Neural progenitor cell (in vitro differentiated cells): ENCODE measurements at regions not wholly inside any gene's neighbourhood (a gene's known extent, or its start where the extent isn't known, plus 50 kb on each side); places are given as distances from the start of the nearest gene placed in this dataset.

Source experiments
- DNase-seq: peaks from one replicate; pipeline ENCODE4 v3.0.0-alpha.2; 2016; ENCODE audit warnings: low spot score
- H2AFZ ChIP-seq: fragments of 200-600 bp; sonication (generic); replicated peaks from 2 replicates; pipeline ENCODE4 v1.6.1; 2016; ENCODE audit warnings: antibody characterized with exemption
- H3F3A ChIP-seq: fragments of 200-600 bp; sonication (generic); 2 replicates; pipeline ENCODE4 v1.6.1; 2016; ENCODE audit warnings: antibody characterized with exemption, low read depth
- H3K27ac ChIP-seq: fragments of 200-600 bp; sonication (generic); 2 replicates; pipeline ENCODE4 v1.5.1; 2016; ENCODE audit warnings: mild to moderate bottlenecking
- H3K27me3 ChIP-seq: fragments of 200-600 bp; sonication (generic); 2 replicates; pipeline ENCODE4 v1.6.1; 2016; ENCODE audit warnings: mild to moderate bottlenecking, moderate library complexity
- H3K36me3 ChIP-seq: fragments of 200-600 bp; sonication (generic); 2 replicates; pipeline ENCODE4 v1.5.1; 2016
- H3K4me1 ChIP-seq: fragments of 200-600 bp; sonication (generic); 2 replicates; pipeline ENCODE4 v1.6.1; 2016; ENCODE audit warnings: mixed run types
- H3K4me2 ChIP-seq: fragments of 200-600 bp; sonication (generic); 2 replicates; pipeline ENCODE4 v1.6.1; 2016
- H3K4me3 ChIP-seq: fragments of 200-600 bp; sonication (generic); 2 replicates; pipeline ENCODE4 v1.5.1; 2016
- H3K79me2 ChIP-seq: fragments of 200-600 bp; sonication (generic); 2 replicates; pipeline ENCODE4 v1.6.1; 2016; ENCODE audit warnings: low read depth
- H3K9ac ChIP-seq: fragments of 200-600 bp; sonication (generic); 2 replicates; pipeline ENCODE4 v1.6.1; 2016
- H3K9me3 ChIP-seq: fragments of 200-600 bp; sonication (generic); 2 replicates; pipeline ENCODE4 v1.5.1; 2016; ENCODE audit warnings: low read depth
- H4K20me1 ChIP-seq: fragments of 200-600 bp; sonication (generic); 2 replicates; pipeline ENCODE4 v1.6.1; 2016; ENCODE audit warnings: low read depth
- H3K27ac Mint-ChIP-seq: 3 replicates; pipeline ENCODE4 v1.8.0; 2021; ENCODE audit warnings: mixed read lengths
- H3K27me3 Mint-ChIP-seq: 2 replicates; pipeline ENCODE4 v1.8.0; 2022; ENCODE audit warnings: low read depth, mild to moderate bottlenecking, inconsistent platforms, moderate library complexity, mixed read lengths; ENCODE audit not compliant: insufficient read depth
- H3K36me3 Mint-ChIP-seq: 3 replicates; pipeline ENCODE4 v1.8.0; 2021; ENCODE audit warnings: mixed read lengths
- H3K4me1 Mint-ChIP-seq: 3 replicates; pipeline ENCODE4 v1.8.0; 2021; ENCODE audit warnings: mixed read lengths
- H3K4me3 Mint-ChIP-seq: 3 replicates; pipeline ENCODE4 v1.8.0; 2021; ENCODE audit warnings: mild to moderate bottlenecking, moderate library complexity, mixed read lengths
- H3K9me3 Mint-ChIP-seq: 3 replicates; pipeline ENCODE4 v1.8.0; 2020; ENCODE audit warnings: mixed read lengths
- CTCF ChIP-seq: fragments of 200-600 bp; sonication (generic); IDR thresholded peaks from 2 replicates; pipeline ENCODE4 v1.5.1; 2017; ENCODE audit warnings: antibody characterized with exemption, mild to moderate bottlenecking
- EZH2 ChIP-seq: fragments of 200-600 bp; sonication (generic); IDR thresholded peaks from 2 replicates; pipeline ENCODE4 v1.6.1; 2017; ENCODE audit warnings: antibody characterized with exemption, mild to moderate bottlenecking, moderate library complexity
- EZH2phosphoT487 ChIP-seq: fragments of 200-600 bp; sonication (generic); IDR thresholded peaks from 2 replicates; pipeline ENCODE4 v1.6.1; 2017; ENCODE audit warnings: antibody characterized with exemption

- H3K4me1 Mint-ChIP-seq: no peaks in the 10 kb centered on the region
These were observed 395.9 kb upstream of the EMCN start for GRCh38 chr4:100913685-100914084.

GRCh38 chr4:100908540-100908939 is 390.7 kb upstream of the EMCN start:
- DNase-seq: no peak
- H3K27ac ChIP-seq: no peak overlapping the region
- Mint-ChIP-seq H3K36me3 (no peaks in the 10 kb centered on the region), H3K27me3 (peaks cover 2% of the 10 kb centered on the region), H3K4me1 (no peaks in the 10 kb centered on the region), H3K27ac (no peak overlapping the region), H3K9me3 (no peaks in the 10 kb centered on the region), H3K4me3 (no peak overlapping the region)
- no peak overlapping the region for H2AFZ ChIP-seq
- H3K36me3 ChIP-seq: no peaks in the 10 kb centered on the region
- no peaks in the 10 kb centered on the region for H3F3A ChIP-seq
- H3K4me2 ChIP-seq: no peak overlapping the region
- no peak overlapping the region for H3K4me3 ChIP-seq
- H3K9me3 ChIP-seq: peaks cover 5% of the 10 kb centered on the region
- H4K20me1 ChIP-seq: no peaks in the 10 kb centered on the region
- no peaks in the 10 kb centered on the region for H3K79me2 ChIP-seq
- H3K27me3 ChIP-seq: no peaks in the 10 kb centered on the region
- H3K4me1 ChIP-seq: peaks cover under 1% of the 10 kb centered on the region
- H3K9ac ChIP-seq: no peak overlapping the region
- TF ChIP-seq EZH2: no peak
- TF ChIP-seq CTCF: no peak
- TF ChIP-seq EZH2phosphoT487: no peak

More at GRCh38 chr4:100913685-100914084, 395.9 kb upstream of the EMCN start:
- DNase-seq: peak; percentile 14
- Mint-ChIP-seq H3K27ac (no peak overlapping the region), H3K9me3 (peaks cover 13% of the 10 kb centered on the region), H3K4me3 (no peak overlapping the region), H3K36me3 (no peaks in the 10 kb centered on the region), H3K27me3 (no peaks in the 10 kb centered on the region)
- no peak overlapping the region for H3K27ac ChIP-seq
- no peaks in the 10 kb centered on the region for H3K79me2 ChIP-seq
- no peak overlapping the region for H3K9ac ChIP-seq
- H3K9me3 ChIP-seq: peaks cover under 1% of the 10 kb centered on the region
- H3K4me1 ChIP-seq: peaks cover 5% of the 10 kb centered on the region
- no peak overlapping the region for H3K4me3 ChIP-seq
- H3F3A ChIP-seq: no peaks in the 10 kb centered on the region
- no peaks in the 10 kb centered on the region for H4K20me1 ChIP-seq
- no peak overlapping the region for H3K4me2 ChIP-seq
- no peak for TF ChIP-seq CTCF
- TF ChIP-seq EZH2phosphoT487: no peak
- no peak for TF ChIP-seq EZH2
- H3K27me3 ChIP-seq: no peaks in the 10 kb centered on the region
- H2AFZ ChIP-seq: no peak overlapping the region
- H3K36me3 ChIP-seq: no peaks in the 10 kb centered on the region

GRCh38 chr4:100907465-100908454 is 389.9 kb upstream of the EMCN start:
- Histone ChIP-seq H3K4me2 (no peak overlapping the region), H3K79me2 (no peaks in the 10 kb centered on the region), H3F3A (no peaks in the 10 kb centered on the region), H3K4me1 (no peaks in the 10 kb centered on the region), H3K36me3 (no peaks in the 10 kb centered on the region), H3K4me3 (no peak overlapping the region), H2AFZ (no peak overlapping the region), H3K27me3 (no peaks in the 10 kb centered on the region), H3K27ac (no peak overlapping the region), H3K9me3 (peaks cover 5% of the 10 kb centered on the region), H3K9ac (no peak overlapping the region), H4K20me1 (no peaks in the 10 kb centered on the region)
- H3K36me3 Mint-ChIP-seq: no peaks in the 10 kb centered on the region
- no peaks in the 10 kb centered on the region for H3K4me1 Mint-ChIP-seq
- peaks cover 2% of the 10 kb centered on the region for H3K27me3 Mint-ChIP-seq
- no peak overlapping the region for H3K4me3 Mint-ChIP-seq
- H3K27ac Mint-ChIP-seq: no peak overlapping the region
- TF ChIP-seq CTCF (peak; percentile 38), EZH2phosphoT487 (no peak), EZH2 (no peak)
- no peak for DNase-seq
- no peaks in the 10 kb centered on the region for H3K9me3 Mint-ChIP-seq
